ENCODE measurements at regions not wholly inside any gene's neighbourhood (a gene's known extent, or its start where the extent isn't known, plus 50 kb on each side); places are given as distances from the start of the nearest gene placed in this dataset.
A peak's percentile ranks its signal among the peaks of the same experiment; 100 is the strongest.

DNA sequence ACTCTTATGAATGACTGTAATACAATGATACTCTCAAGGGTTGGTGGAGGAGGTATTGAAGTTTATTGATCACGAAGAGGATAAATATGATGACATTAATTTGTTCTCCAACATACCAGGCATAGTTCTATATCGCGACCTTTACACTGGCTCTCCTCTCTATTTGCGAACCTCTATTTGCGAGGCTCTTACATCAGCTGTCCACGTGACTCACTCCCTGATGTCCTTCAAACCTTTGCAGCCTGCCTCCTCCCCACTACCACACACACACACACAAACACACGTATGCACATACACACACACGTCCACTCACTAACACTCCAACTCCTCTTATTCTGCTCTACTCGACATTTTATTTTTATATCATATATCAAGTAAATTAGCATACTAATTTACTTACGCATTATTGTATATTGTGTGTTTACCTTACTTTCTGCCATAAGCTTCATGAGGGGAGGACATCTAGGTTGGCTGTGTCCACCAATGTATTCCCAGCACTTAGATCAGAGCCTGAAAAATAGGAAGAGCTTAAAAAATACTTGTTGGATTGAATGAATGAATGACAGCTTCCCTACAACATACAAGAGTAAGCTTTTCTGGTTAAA is 53.3 kb upstream of the TNFRSF21 start (continued):
- TF ChIP-seq, protein P1, sequence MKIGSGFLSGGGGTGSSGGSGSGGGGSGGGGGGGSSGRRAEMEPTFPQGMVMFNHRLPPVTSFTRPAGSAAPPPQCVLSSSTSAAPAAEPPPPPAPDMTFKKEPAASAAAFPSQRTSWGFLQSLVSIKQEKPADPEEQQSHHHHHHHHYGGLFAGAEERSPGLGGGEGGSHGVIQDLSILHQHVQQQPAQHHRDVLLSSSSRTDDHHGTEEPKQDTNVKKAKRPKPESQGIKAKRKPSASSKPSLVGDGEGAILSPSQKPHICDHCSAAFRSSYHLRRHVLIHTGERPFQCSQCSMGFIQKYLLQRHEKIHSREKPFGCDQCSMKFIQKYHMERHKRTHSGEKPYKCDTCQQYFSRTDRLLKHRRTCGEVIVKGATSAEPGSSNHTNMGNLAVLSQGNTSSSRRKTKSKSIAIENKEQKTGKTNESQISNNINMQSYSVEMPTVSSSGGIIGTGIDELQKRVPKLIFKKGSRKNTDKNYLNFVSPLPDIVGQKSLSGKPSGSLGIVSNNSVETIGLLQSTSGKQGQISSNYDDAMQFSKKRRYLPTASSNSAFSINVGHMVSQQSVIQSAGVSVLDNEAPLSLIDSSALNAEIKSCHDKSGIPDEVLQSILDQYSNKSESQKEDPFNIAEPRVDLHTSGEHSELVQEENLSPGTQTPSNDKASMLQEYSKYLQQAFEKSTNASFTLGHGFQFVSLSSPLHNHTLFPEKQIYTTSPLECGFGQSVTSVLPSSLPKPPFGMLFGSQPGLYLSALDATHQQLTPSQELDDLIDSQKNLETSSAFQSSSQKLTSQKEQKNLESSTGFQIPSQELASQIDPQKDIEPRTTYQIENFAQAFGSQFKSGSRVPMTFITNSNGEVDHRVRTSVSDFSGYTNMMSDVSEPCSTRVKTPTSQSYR (CRISPR knock-in tag; IDR thresholded peaks at IDR 0.05; ENCODE audit: borderline replicate concordance): peak; percentile 38; the same call in 1 of the 2 replicates
- TF ChIP-seq, protein P2, sequence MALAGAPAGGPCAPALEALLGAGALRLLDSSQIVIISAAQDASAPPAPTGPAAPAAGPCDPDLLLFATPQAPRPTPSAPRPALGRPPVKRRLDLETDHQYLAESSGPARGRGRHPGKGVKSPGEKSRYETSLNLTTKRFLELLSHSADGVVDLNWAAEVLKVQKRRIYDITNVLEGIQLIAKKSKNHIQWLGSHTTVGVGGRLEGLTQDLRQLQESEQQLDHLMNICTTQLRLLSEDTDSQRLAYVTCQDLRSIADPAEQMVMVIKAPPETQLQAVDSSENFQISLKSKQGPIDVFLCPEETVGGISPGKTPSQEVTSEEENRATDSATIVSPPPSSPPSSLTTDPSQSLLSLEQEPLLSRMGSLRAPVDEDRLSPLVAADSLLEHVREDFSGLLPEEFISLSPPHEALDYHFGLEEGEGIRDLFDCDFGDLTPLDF (CRISPR knock-in tag; IDR thresholded peaks at IDR 0.05): no peak
- no peak for TF ChIP-seq NFIC (IDR thresholded peaks at IDR 0.05; ENCODE audit: low read length)
- TF ChIP-seq, protein P3, sequence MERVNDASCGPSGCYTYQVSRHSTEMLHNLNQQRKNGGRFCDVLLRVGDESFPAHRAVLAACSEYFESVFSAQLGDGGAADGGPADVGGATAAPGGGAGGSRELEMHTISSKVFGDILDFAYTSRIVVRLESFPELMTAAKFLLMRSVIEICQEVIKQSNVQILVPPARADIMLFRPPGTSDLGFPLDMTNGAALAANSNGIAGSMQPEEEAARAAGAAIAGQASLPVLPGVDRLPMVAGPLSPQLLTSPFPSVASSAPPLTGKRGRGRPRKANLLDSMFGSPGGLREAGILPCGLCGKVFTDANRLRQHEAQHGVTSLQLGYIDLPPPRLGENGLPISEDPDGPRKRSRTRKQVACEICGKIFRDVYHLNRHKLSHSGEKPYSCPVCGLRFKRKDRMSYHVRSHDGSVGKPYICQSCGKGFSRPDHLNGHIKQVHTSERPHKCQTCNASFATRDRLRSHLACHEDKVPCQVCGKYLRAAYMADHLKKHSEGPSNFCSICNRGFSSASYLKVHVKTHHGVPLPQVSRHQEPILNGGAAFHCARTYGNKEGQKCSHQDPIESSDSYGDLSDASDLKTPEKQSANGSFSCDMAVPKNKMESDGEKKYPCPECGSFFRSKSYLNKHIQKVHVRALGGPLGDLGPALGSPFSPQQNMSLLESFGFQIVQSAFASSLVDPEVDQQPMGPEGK (CRISPR knock-in tag; IDR thresholded peaks at IDR 0.05): peak; percentile 15; the same call in 1 of the 2 replicates
- TF ChIP-seq, protein P4, sequence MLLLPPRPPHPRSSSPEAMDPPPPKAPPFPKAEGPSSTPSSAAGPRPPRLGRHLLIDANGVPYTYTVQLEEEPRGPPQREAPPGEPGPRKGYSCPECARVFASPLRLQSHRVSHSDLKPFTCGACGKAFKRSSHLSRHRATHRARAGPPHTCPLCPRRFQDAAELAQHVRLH (CRISPR knock-in tag; IDR thresholded peaks at IDR 0.05; ENCODE audit: borderline replicate concordance, low read depth): no peak
- no peak for TF ChIP-seq SP1 (IDR thresholded peaks at IDR 0.05)
- no peak for TF ChIP-seq SP1 (CRISPR knock-in tag; IDR thresholded peaks at IDR 0.05)
- TF ChIP-seq ZNF317 (CRISPR knock-in tag; IDR thresholded peaks at IDR 0.05): no peak
- TF ChIP-seq, protein P5, sequence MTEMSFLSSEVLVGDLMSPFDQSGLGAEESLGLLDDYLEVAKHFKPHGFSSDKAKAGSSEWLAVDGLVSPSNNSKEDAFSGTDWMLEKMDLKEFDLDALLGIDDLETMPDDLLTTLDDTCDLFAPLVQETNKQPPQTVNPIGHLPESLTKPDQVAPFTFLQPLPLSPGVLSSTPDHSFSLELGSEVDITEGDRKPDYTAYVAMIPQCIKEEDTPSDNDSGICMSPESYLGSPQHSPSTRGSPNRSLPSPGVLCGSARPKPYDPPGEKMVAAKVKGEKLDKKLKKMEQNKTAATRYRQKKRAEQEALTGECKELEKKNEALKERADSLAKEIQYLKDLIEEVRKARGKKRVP (CRISPR knock-in tag; IDR thresholded peaks at IDR 0.05): peak; percentile 63 to 99
- TF ChIP-seq ZNF235 (CRISPR knock-in tag; IDR thresholded peaks at IDR 0.05; ENCODE audit: borderline replicate concordance): no peak
- TF ChIP-seq, protein P6, sequence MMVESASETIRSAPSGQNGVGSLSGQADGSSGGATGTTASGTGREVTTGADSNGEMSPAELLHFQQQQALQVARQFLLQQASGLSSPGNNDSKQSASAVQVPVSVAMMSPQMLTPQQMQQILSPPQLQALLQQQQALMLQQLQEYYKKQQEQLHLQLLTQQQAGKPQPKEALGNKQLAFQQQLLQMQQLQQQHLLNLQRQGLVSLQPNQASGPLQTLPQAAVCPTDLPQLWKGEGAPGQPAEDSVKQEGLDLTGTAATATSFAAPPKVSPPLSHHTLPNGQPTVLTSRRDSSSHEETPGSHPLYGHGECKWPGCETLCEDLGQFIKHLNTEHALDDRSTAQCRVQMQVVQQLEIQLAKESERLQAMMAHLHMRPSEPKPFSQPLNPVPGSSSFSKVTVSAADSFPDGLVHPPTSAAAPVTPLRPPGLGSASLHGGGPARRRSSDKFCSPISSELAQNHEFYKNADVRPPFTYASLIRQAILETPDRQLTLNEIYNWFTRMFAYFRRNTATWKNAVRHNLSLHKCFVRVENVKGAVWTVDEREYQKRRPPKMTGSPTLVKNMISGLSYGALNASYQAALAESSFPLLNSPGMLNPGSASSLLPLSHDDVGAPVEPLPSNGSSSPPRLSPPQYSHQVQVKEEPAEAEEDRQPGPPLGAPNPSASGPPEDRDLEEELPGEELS (CRISPR knock-in tag; IDR thresholded peaks at IDR 0.05): no peak
- 0 out of 2 replicates have a peak, but pooled peaks have one; percentile 30 for TF ChIP-seq SMYD3 (CRISPR knock-in tag; IDR thresholded peaks at IDR 0.05)
- no peak for TF ChIP-seq ZNF510 (CRISPR knock-in tag; IDR thresholded peaks at IDR 0.05; ENCODE audit: low read depth)
- no peak for TF ChIP-seq MYNN (CRISPR knock-in tag; IDR thresholded peaks at IDR 0.05; ENCODE audit: low read depth)
- no peak for TF ChIP-seq SAFB2 (CRISPR knock-in tag; IDR thresholded peaks at IDR 0.05; ENCODE audit: borderline replicate concordance, low read depth)
- no peak for TF ChIP-seq SNAI1 (CRISPR knock-in tag; IDR thresholded peaks at IDR 0.05; ENCODE audit: borderline replicate concordance)
- TF ChIP-seq IKZF1 (IDR thresholded peaks at IDR 0.05): no peak
- TF ChIP-seq RORA (CRISPR knock-in tag; IDR thresholded peaks at IDR 0.05): no peak
- no peak for TF ChIP-seq ZNF564 (CRISPR knock-in tag; IDR thresholded peaks at IDR 0.05)

Measured in HepG2 (cell line).